ENCODE measurements at regions not wholly inside any gene's neighbourhood (a gene's known extent, or its start where the extent isn't known, plus 50 kb on each side); places are given as distances from the start of the nearest gene placed in this dataset.

DNA sequence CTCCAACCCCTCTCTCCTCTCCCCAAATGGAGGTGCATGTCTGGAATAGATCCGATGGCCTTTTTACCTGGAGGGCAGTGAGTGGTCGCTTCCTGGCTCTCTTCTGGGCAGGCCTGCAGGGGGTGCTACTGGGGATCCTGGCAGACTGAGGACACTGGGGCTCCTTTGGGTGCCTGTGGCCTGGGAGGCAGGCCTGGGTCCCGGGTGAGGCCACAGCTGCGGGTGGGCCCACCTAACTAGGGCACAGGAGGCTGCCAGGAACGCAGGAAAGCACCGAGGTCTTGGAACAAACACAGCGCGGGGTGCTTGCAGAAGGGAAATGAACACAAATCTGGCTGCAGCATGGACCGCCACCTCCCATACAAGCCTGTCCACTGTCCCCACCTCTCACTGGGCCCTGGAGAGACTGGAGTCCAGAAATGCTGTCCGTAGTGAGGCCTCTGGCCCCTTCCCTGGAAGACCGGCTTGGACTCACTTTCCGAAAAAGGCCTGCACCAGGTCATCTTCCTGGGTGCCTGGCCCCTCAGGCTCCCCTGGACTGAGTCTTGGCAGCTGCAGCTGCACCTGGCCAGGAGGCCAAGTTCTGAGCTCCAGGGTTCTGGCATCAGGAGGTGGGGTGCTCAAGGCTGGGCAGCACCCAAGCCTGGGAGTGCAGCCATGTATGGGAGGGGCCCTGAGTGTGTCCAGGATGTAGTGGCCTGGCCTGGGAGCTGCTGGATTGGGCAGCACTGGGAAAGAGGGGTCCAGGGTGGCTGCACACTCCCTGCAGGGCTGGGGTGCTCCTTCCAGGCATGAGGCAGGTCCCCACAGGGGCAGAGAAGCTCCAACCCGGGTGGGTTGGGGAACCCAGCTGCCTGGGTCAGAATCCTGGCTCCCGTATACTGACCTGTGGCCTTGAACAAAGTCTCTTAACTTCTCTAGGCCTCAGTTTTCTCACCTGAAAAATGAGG, 195.1 kb downstream of the IRF8 start:
- DNase-seq, result no peak

DNA sequence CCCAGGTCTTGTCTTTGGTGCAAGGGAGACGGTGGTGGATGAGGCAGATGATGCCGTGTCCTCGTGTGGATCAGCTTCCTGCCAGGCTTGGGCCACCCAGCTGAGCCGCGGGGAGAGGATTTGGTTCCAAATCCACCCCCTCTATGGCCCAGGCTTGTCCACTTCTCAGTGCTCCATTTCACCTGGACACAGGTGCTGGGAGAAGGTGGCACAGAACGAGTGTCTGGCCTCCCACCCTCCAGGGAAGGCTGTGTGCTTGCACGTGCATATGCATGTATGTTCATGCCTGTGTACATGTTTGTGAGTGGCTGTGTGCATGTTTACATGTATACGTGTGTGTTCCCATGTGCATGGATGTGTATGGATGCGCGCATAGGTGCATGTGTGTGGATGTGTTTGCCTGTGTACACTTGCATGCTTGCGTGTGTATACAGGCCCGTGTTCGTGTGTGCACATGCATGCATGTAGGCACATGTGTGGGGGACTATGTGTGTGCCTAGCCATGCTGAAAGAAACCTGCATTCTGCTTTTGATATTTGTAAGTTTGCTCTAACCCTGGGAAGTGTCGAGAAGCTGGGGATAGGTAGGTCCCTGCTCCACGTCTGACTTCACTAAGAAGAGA, 196.3 kb downstream of the IRF8 start:
- DNase-seq, result no peak

DNA sequence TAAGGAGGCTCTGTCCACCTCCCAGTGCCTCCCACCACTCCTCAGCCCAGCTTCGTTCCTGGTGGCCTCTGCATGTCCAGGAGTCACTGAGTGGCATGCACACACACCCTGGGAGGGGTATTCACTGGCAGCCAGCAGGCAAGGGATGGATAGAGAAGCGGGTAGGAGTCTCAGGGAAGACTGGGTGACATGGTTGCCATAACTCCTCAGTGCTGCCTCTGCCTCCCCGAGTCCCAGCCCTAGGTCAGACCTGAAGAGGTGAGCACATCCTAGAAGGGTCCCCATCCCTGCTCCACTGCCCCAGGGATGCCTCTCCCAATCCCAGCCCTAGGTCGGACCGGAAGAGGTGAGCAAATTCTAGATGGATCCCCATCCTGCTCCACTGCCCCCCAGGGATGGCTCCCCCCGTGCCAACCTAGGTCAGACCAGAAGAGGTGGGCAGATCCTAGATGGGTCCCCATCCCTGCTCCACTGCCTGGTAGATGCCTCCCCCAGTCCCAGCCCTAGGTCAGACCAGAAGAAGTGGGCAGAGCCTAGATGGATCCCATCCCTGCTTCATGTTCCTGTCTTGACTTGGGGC, 197.0 kb downstream of the IRF8 start:
- no peak for DNase-seq

DNA sequence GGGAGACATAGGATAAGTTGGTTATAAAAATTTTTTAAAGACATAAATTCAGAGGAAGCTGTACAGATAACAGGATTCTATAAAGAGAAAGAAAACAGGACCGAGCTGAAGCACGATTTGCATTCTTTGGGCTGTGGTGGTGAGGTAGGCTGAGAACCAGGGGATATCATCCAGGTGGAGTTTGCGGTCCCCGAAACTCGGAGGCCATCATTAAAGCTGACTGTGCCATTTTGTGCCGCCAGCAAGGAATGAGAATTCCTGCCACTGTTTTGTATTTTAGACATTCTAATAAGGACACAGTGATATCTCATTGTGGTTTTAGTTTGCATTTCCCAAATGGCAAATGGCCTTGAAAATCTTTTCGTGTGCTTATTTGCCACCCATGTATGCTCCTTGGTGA, 197.9 kb downstream of the IRF8 start:
- no peak for DNase-seq

DNA sequence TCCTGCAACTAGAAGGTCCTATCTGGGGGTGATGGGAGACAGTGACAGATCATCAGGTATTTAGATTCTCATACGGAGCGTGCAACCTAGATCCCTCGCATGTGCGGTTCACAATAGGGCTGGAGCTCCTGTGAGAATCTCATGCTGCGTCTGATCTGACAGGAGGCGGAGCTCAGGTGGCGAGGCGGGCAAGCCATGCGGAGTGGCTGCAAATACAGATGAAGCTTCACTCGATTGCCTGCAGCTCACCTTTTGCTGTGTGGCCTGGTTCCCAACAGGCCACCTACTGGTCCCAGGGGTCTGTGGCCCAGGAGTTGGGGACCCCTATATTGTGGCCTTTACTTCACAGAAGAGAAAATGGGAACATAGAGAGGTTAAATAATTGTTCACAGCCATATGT, 200.4 kb downstream of the IRF8 start:
- DNase-seq, result no peak

DNA sequence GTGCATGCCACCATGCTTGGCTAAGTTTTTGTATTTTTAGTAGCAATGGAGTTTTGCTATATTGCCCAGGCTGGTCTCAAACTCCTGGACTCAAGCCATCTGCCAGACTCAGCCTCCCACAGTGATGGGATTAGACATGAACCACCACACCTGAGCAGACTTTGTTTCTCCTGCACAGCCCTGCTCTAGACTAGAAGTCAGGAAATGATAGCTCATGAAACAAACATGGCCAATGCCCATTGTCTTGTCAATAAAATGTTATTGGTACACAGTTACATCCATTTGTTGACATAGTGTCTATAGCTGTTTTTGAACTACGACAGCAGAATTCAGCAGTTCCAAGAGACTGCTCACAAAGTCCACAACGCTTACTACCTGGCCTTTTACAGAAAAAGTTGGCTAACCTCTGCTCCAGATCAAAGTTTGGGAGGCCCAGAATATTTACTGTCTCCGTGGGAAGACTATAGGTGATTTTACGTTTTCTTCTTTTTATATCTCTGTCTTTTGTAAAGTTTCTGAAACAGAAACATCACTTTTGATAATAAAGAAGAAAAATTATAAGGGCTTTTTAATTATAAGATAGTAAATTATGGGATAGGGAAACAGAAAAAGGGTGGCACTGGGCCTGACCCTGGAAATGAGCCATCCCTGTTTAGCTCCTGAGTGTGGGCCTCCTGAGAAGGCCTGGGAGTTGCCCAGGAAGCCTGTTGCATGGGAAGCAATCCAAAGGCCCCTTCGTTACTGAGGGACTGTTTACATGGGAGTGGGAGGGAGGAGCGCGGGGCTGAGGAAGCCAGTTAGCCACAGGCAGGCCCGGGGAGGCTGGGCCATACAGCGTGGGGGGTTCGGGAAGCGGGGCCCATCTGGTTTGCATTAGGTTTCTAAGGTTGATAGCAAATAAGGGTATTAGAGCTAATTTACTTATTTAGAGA, 201.5 kb downstream of the IRF8 start:
- DNase-seq, result no peak

DNA sequence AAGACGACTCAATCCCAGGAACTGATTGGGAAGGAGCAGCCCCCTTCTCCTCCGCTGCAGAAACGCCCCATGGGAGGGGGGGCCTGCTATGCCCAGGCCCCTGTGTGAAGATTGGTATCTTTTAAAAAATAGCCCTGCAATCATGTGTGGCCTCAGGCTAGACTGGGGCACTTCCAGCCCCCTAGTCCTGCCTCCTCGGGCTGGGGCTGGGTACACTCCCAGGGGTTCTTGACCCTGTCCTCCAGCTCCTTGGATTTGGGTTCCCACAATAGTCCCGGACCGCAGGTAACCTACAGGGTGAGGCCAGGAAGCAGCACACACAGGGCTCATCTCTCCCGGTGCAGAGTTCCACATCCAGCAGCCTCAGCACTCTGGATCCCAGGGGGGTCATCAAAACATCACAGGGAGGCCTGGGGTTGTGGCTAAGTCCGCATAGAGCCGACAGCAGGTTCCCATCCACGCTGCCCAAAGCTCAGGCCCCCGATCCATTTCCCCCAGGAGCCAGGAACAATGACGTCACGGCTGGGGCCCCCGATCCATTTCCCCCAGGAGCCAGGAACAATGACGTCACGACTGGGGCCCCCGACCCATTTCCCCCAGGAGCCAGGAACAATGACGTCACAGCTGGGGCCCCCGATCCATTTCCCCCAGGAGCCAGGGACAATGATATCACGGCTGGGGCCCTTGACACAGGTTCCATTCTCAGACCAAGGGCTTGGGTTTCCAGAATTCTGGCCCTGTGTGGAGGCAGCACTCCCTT, 202.4 kb downstream of the IRF8 start:
- DNase-seq, result no peak

GRCh38 chr16:86101897-86102157, 202.9 kb downstream of the IRF8 start:
- DNase-seq, result no peak

DNA sequence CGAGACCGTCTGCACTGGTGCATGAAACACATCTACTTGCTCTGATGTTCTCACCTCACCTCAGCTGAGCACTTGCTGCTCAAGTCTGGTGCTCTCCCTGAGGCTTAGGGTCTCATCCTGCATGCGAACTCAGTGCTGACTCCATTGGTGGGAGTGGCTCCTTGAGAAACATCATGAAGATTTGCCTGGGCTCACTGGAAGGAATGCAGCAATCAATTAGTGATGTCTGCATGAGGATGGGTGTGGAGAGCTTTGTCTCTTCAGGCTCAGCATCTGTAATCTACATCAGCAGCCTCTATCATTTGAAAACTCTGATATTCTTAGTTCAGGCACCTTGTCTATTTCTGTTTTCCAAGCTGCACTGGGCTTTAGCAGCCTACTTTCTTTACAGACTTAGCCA, 204.4 kb downstream of the IRF8 start:
- DNase-seq, result no peak

DNA sequence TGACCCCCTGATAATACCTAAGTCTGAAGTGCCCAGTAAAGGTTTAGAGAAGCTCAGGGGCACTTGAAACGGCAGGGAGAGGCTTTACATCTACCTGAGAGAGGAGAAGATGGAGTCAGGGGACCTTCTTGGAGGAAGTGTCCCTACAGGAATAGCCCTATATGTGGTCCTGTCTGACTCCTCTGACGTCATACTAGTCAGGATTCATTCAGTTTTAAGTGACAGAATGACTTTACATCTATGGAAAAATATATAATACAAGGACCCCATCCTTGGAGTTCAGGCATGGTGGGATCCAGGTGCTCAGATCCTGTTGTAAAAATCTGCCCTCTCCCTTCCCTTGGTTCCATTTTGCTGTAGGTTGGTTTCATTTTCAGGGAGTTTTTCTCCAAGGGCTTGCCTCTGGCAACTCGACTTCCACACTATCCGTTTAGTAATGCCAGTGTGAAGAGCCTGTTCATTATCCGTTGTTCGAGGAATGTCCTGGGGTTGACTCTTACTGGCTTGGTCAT, 205.6 kb downstream of the IRF8 start:
- no peak for DNase-seq

- DNase-seq, result no peak
Measured at GRCh38 chr16:86107215-86107825, 208.4 kb downstream of the IRF8 start.

GRCh38 chr16:86108062-86108461, 209.1 kb downstream of the IRF8 start:
- no peak for DNase-seq

DNA sequence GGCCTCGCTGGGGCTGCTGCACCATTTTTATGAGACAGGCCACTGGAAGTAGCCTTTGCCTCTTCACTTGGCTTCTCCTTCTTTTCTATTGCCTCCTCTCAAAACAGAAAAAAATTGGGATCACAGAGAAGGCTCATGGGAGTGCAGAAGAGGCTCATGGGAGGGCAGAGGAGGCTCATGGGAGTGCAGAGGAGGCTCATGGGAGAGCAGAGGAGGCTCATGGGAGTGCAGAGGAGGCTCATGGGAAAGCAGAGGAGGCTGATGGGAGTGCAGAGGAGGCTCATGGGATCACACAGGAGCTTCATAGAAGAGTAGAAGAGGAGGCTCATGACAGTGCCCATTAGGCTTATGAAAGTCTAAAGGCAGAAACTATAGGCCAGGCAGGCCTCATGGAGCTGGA, 211.2 kb downstream of the IRF8 start:
- DNase-seq, result no peak

GRCh38 chr16:86110726-86111125, 211.8 kb downstream of the IRF8 start:
- DNase-seq, result no peak

DNA sequence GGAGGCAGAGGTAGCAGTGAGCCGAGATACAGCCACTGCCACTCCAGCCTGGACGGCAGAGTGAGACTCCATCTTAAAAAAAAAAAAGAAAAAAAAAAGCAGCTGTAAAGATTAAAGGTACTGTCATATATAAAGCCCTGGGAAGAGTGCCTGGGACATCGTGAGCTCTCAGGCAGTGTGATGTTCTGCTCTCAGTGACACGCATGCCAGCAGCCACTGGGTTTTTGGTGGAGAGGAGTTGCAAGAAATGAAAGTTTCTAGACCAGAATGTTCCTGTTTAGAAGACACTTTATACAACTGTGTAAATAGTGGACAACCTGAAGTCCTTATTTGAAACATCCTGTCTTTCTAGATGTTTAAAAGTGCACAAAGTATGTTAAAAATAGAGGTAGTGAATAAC, 213.2 kb downstream of the IRF8 start:
- DNase-seq, result no peak

DNA sequence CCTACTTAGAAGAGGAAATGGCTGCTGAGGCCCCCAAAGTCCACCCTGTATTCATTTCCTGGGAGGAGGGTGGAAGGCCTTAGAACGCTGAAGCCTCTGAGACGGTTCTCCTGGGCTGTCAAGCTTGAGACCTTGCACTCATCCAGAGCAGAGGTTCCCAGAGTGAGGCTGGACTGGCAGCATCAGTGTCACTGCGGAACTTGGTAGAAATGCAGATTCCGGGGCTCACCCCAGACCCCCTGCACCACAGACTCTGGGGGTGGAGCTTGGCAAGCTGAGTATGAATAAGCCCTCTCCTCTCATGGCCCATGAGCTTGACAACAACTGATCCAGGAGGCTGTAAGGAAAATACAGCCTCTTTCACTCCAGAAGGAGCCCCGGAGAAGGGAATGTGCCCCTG, 218.3 kb downstream of the IRF8 start:
- DNase-seq, result no peak

DNA sequence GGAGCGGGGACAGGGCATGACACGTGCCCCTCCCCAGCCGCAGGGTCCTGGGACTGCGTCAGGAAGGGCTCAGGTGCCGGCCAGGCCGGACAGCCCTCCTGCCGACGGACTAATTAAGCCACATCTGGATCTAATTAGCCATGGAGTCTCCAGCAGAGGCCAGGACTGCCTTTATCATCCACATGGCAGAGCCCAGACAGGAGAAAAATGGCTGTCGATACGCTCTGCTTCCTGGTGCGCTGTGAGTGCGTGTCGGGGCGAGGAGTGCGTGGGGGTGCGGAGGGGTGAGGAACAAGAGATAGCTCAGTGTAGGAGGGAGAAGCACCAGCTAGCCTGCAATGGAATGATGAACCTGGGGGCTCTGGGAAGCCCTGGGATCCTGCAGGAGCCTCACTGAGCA, 218.8 kb downstream of the IRF8 start:
- no peak for DNase-seq

- no peak for DNase-seq
Measured at GRCh38 chr16:86118467-86119307, 219.7 kb downstream of the IRF8 start.

GRCh38 chr16:86120201-86121192, 221.5 kb downstream of the IRF8 start:
- no peak for DNase-seq

All from NCI-H1694 treated with DMSO at 0.1 percent for 48 hours (cell line).